ENCODE measurements at regions not wholly inside any gene's neighbourhood (a gene's known extent, or its start where the extent isn't known, plus 50 kb on each side); places are given as distances from the start of the nearest gene placed in this dataset.

- TF ChIP-seq EZH2 (IDR thresholded peaks at IDR 0.05; ENCODE audit: borderline replicate concordance, low read length) (no peak), CTCF (conservative IDR thresholded peaks at IDR 0.05 in 1 of 2, IDR thresholded peaks at IDR 0.05 in 1 of 2; ENCODE audit: extremely low read depth in 1 of 2, insufficient read depth in 1 of 2, low read depth in 1 of 2, low read length in 2 of 2) (no peak)
Observed at GRCh38 chr10:78512205-78512550, 478.5 kb downstream of the RPS24 start.

Data from mammary epithelial cell (primary cell).